DOHH2 (cell line): ENCODE measurements at regions not wholly inside any gene's neighbourhood (a gene's known extent, or its start where the extent isn't known, plus 50 kb on each side); places are given as distances from the start of the nearest gene placed in this dataset.
"Not testable (repeated sequence)": the region's sequence is repeated elsewhere in the genome, so short reads cannot be mapped to it uniquely, and the experiment has no call there.

Experiments used
- H3F3A ChIP-seq: fragments of 200-600 bp; sonication (generic), shearing (Covaris generic); 2 replicates; pipeline ENCODE4 v1.6.0; 2016; ENCODE audit warnings: antibody characterized with exemption, mild to moderate bottlenecking; ENCODE audit not compliant: control insufficient read depth, insufficient read depth
- H3K27ac ChIP-seq: fragments of 200-600 bp; sonication (generic); 2 replicates; pipeline ENCODE4 v1.5.1; 2014; ENCODE audit warnings: low read depth, mild to moderate bottlenecking, low read length, moderate library complexity
- H3K27me3 ChIP-seq: fragments of 200-600 bp; sonication (generic); 2 replicates; pipeline ENCODE4 v1.6.1; 2014; ENCODE audit warnings: mild to moderate bottlenecking, low read length, mixed read lengths; ENCODE audit not compliant: control insufficient read depth
- H3K36me3 ChIP-seq: fragments of 200-600 bp; sonication (generic); 2 replicates; pipeline ENCODE4 v1.6.1; 2014; ENCODE audit warnings: mild to moderate bottlenecking, low read length, moderate library complexity, mixed read lengths; ENCODE audit not compliant: control insufficient read depth
- H3K4me1 ChIP-seq: fragments of 200-600 bp; sonication (generic); 2 replicates; pipeline ENCODE4 v1.6.1; 2014; ENCODE audit warnings: mild to moderate bottlenecking, low read length, mixed read lengths; ENCODE audit not compliant: control insufficient read depth
- H3K4me2 ChIP-seq: fragments of 200-600 bp; sonication (generic); 2 replicates; pipeline ENCODE4 v1.6.0; 2014; ENCODE audit warnings: mild to moderate bottlenecking, low read length, moderate library complexity
- H3K4me3 ChIP-seq: fragments of 200-600 bp; sonication (generic); 2 replicates; pipeline ENCODE4 v1.5.1; 2014; ENCODE audit warnings: mild to moderate bottlenecking, low read length, mixed read lengths
- H3K79me2 ChIP-seq: fragments of 200-600 bp; sonication (generic); 2 replicates; pipeline ENCODE4 v1.6.1; 2014; ENCODE audit warnings: mild to moderate bottlenecking, low read length, mixed read lengths; ENCODE audit not compliant: control insufficient read depth
- H3K9me2 ChIP-seq: fragments of 200-600 bp; sonication (generic); replicated peaks from 2 replicates; pipeline ENCODE4 v1.6.1; 2014; ENCODE audit warnings: mild to moderate bottlenecking, low read length, mixed read lengths; ENCODE audit not compliant: control insufficient read depth
- H3K9me3 ChIP-seq: fragments of 200-600 bp; sonication (generic); 2 replicates; pipeline ENCODE4 v1.6.1; 2014; ENCODE audit warnings: antibody characterized with exemption, low read length, mixed read lengths; ENCODE audit not compliant: control insufficient read depth, insufficient read depth
- H4K20me1 ChIP-seq: fragments of 200-600 bp; sonication (generic); 2 replicates; pipeline ENCODE4 v1.6.0; 2014; ENCODE audit warnings: low read depth, mild to moderate bottlenecking, antibody characterized with exemption, low read length, moderate library complexity; ENCODE audit not compliant: control insufficient read depth, insufficient read depth
- EZH2phosphoT487 ChIP-seq: fragments of 200-600 bp; sonication (generic); IDR thresholded peaks from 2 replicates; pipeline ENCODE4 v1.6.1; 2017; ENCODE audit warnings: borderline replicate concordance, mild to moderate bottlenecking, antibody characterized with exemption, low read length, moderate library complexity, mixed read lengths
- TF ChIP-seq, protein P1 (sequence below): fragments of 200-600 bp; sonication (generic); IDR thresholded peaks from one replicate; pipeline ENCODE4 v1.5.1; 2014; ENCODE audit warnings: antibody characterized with exemption, mild to moderate bottlenecking, low read depth, low read length; ENCODE audit not compliant: poor library complexity, severe bottlenecking

- no peaks in the 10 kb centered on the region for H3K36me3 ChIP-seq
- no peak overlapping the region for H3K4me3 ChIP-seq
- no peaks in the 10 kb centered on the region for H3K27me3 ChIP-seq
- H3K4me2 ChIP-seq, result no peak overlapping the region
- H3K79me2 ChIP-seq, result no peaks in the 10 kb centered on the region
- no peaks in the 10 kb centered on the region for H3K9me3 ChIP-seq
- H3K9me2 ChIP-seq, result no peaks in the 10 kb centered on the region
- no peak overlapping the region for H3K27ac ChIP-seq
- H3F3A ChIP-seq, result no peaks in the 10 kb centered on the region
- TF ChIP-seq, protein P1, sequence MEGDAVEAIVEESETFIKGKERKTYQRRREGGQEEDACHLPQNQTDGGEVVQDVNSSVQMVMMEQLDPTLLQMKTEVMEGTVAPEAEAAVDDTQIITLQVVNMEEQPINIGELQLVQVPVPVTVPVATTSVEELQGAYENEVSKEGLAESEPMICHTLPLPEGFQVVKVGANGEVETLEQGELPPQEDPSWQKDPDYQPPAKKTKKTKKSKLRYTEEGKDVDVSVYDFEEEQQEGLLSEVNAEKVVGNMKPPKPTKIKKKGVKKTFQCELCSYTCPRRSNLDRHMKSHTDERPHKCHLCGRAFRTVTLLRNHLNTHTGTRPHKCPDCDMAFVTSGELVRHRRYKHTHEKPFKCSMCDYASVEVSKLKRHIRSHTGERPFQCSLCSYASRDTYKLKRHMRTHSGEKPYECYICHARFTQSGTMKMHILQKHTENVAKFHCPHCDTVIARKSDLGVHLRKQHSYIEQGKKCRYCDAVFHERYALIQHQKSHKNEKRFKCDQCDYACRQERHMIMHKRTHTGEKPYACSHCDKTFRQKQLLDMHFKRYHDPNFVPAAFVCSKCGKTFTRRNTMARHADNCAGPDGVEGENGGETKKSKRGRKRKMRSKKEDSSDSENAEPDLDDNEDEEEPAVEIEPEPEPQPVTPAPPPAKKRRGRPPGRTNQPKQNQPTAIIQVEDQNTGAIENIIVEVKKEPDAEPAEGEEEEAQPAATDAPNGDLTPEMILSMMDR, result no peak
- TF ChIP-seq EZH2phosphoT487, result no peak
- no peaks in the 10 kb centered on the region for H3K4me1 ChIP-seq
- H4K20me1 ChIP-seq, result no peaks in the 10 kb centered on the region
Observed at GRCh38 chr11:134967746-134968145, 555.7 kb upstream of the B3GAT1 start.

DNA sequence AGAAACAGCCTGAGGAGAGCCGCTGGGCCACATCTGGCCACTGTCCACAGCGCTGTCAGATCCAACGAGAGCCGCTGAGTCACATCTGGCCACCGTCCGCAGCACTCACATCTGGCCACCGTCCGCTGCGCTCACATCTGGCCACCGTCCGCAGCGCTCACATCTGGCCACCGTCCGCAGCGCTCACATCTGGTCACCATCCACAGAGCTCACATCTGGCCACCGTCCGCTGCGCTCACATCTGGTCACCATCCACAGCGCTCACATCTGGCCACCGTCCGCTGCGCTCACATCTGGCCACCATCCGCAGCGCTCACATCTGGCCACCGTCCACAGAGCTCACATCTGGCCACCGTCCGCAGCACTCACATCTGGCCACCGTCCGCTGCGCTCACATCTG lies 549.3 kb upstream of the B3GAT1 start:
- not testable (repeated sequence) for H3K4me1 ChIP-seq, H3K9me3 ChIP-seq, H3K4me3 ChIP-seq, H3K4me2 ChIP-seq, H4K20me1 ChIP-seq, H3K36me3 ChIP-seq, H3K27me3 ChIP-seq, H3F3A ChIP-seq, H3K9me2 ChIP-seq, H3K27ac ChIP-seq, H3K79me2 ChIP-seq

DNA sequence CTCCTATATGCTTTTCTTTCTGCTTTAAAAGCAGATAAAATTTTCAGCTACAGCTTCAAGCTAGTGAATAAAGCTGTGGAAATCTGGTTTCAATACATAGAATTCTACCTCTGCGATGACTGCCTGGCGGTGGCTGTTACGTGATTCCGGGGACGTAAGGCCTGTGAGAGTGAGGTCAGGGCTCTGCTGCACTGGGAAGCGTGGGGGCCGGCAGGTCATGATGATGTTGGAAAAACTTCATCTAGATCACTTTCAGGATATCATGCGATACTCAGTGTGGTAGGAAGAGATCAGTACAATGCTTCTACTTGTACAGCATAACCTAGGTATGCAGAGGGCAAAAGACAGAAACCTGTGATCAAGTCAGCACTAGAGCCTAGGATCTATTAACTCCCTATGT lies 546.8 kb upstream of the B3GAT1 start:
- Histone ChIP-seq H3K36me3 (no peaks in the 10 kb centered on the region), H3K79me2 (no peaks in the 10 kb centered on the region), H3K9me2 (no peaks in the 10 kb centered on the region), H3K4me2 (no peak overlapping the region), H4K20me1 (no peaks in the 10 kb centered on the region), H3K27ac (no peak overlapping the region), H3K4me1 (no peaks in the 10 kb centered on the region), H3F3A (no peaks in the 10 kb centered on the region), H3K4me3 (no peak overlapping the region), H3K27me3 (no peaks in the 10 kb centered on the region), H3K9me3 (no peaks in the 10 kb centered on the region)
- TF ChIP-seq, protein P1, result no peak
- no peak for TF ChIP-seq EZH2phosphoT487

GRCh38 chr11:134958336-134958640 lies 546.2 kb upstream of the B3GAT1 start:
- H3K27ac ChIP-seq, result no peak overlapping the region
- no peaks in the 10 kb centered on the region for H3K4me1 ChIP-seq
- H3K79me2 ChIP-seq, result no peaks in the 10 kb centered on the region
- no peaks in the 10 kb centered on the region for H4K20me1 ChIP-seq
- no peaks in the 10 kb centered on the region for H3K9me2 ChIP-seq
- no peaks in the 10 kb centered on the region for H3F3A ChIP-seq
- no peaks in the 10 kb centered on the region for H3K27me3 ChIP-seq
- H3K4me3 ChIP-seq, result no peak overlapping the region
- no peak overlapping the region for H3K4me2 ChIP-seq
- TF ChIP-seq, protein P1, result no peak
- TF ChIP-seq EZH2phosphoT487, result no peak
- H3K9me3 ChIP-seq, result no peaks in the 10 kb centered on the region
- no peaks in the 10 kb centered on the region for H3K36me3 ChIP-seq
